ENCODE measurements at regions not wholly inside any gene's neighbourhood (a gene's known extent, or its start where the extent isn't known, plus 50 kb on each side); places are given as distances from the start of the nearest gene placed in this dataset.

DNA sequence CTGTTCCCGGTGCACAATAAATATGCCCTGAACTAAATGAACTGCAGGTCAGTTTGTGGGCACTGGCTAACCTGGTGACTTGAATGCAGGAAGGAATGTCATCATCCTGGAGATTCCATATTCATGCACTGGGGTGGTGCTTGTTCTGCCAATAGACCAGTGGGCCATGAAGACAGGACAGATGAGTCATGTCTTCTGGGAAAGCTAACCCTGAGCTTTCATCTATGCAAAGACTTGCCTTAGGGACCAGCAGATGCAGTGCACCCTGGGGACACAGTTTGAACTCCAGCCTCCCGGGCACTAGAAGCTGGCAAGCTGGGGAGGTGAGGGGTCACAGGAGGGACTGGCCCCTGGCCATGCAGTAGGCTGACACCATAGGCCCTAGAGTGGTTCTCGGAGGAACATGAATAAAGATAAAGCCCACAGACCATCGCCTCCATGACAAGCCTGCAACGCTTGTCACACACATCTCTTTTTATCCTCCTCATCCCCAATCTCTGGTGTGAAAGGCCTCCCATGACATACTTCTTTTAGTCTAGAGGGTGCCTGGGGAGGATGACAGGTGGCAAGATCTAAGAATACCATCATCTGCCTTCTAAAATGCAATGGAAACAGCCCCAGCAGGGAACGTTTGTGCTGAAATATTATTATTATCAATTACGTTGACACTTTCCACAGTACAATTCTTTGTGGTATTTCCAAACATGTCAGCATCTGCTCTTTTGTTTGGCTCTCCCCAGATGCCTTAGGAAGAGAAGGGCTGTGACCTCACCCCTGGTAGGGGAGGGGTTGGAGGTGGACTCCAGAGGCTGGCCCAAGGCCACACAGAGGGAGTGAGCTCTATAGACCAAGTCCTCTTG is 267.4 kb upstream of the RAB6C start:
- DNase-seq: no peak

- DNase-seq: no peak
Observed at GRCh38 chr2:129712676-129712985, 266.8 kb upstream of the RAB6C start.

- DNase-seq: no peak
Observed at GRCh38 chr2:129713337-129713736, 266.1 kb upstream of the RAB6C start.

DNA sequence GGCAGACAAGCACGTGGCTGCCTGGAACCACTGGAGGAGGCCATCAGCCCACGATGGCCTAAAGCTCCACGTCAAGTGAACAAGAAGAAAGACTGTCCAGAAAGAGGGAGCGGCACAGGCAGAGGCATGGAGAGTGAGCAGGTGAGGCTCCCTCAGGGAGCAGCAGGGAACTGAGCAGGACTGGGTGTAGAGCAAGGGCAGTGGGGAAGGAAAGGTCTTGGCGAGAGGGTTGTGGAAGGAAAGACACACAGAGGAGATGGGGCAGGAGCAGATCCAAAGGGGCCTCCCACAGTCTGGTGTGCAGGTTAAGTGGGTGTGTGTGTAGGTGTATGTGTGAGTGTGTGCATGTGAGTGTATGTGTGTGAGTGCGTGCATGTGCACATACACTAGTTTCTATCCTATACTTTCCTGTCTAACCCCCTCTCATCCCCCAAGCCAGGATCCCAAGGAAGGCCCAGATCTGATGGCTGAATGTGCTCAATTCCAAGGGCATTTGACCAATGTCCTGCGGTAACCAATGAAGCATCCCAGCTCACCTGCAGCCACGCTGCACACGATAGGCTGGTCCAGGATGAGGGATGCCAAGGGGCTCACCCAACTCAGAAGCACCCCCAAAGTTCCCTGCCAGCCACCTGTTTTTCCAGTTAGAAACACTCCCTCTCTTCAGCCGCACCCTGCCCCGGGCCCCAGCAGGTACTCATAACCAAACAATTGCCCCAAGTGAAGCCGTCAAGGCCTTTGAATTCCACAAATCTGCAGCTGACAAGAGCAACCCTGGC is 262.5 kb upstream of the RAB6C start:
- DNase-seq: no peak

GRCh38 chr2:129717560-129718130 is 261.8 kb upstream of the RAB6C start:
- DNase-seq: no peak

DNA sequence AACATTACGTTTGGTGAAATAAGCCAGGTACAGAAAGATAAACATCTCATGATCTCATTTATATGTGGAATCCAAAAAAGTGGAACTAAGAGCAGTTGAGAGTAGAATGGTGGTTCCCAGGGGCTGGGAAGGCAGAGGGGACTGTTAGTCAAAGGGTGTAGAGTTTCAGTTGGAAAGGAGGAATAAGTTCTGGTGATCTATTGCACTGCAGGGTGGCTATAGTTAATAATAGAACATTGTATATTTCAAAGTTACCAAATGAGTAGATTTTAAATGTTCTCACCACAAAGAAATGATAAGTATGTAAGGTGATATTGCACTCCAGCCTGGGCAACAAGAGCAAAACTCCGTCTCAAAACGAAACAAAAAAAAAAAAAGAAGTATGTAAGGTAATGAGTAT is 260.1 kb upstream of the RAB6C start:
- no peak for DNase-seq

DNA sequence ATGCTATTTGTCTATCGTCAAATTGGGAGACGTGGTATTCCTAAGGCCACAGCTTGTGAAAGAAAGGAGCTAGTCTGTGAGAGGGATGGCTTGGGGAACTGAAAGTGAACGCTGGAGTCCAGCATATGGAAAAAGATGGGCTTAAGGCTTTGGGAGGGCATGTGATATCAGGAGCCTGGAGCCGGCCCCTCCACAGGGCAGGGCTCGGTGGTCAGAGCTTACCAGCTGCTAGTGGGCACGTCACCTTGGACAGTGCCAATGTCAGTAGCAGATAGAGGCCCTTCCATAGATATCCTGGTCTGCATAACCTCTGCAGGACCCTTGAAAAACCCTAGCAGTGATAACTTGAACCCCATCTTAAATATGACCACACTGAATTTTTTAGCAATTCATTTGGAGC is 259.1 kb upstream of the RAB6C start:
- no peak for DNase-seq

GRCh38 chr2:129720761-129721160 is 258.7 kb upstream of the RAB6C start:
- no peak for DNase-seq

- DNase-seq: no peak
Observed at GRCh38 chr2:129721236-129721635, 258.2 kb upstream of the RAB6C start.

DNA sequence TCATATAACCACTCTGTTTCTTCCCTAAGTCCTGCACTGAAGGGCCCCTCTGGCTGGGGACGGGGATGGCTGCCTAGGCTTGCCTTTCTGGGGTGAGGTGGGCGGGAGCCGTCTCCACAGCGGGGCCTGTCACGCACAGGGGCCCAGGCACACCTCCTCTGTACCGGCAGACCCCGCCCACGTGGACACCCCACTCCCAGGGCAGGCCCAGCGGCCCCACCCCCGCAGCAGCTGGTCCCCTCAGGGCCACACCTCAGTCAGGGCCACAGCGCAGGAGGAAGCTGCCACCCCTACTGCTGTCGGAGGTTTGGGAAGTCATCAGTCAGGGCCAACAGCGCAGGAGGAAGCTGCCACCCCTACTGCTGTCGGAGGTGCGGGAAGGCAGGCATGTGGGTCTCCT is 257.6 kb upstream of the RAB6C start:
- no peak for DNase-seq

DNA sequence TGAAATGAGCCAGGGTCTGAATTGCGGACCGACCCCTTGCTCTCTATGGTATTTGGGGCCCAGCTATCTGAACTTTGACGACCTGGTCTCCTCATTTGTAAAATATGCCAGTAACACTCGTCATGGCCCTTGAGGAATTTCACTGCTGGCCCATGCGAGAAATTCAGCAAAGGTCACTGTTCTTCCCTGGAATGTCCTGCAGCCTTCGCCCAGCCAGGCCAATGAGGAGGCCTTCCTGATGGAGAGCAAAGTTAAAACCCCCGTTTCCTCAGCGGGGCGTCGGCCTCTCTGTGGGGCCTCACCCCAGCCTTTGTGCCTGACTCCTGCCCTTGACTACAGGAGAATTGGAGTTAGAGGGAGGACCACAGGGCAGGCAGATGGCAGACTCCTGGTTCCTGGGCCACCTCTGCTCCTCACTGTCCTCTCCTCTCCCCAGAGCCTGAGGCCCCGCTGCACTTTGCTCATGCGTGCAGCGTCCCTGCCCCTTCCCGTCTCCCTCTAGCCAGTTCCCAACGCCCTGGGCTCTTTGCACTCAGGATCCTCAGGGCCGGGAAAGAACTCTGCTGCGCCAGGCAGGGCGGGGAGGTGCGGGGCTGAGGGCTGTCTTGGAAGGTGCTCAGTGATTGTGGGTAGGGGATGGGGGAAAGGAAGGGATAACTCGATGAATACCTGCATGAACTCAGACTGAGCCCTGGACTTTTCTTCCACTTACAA is 257.0 kb upstream of the RAB6C start:
- DNase-seq: no peak

DNA sequence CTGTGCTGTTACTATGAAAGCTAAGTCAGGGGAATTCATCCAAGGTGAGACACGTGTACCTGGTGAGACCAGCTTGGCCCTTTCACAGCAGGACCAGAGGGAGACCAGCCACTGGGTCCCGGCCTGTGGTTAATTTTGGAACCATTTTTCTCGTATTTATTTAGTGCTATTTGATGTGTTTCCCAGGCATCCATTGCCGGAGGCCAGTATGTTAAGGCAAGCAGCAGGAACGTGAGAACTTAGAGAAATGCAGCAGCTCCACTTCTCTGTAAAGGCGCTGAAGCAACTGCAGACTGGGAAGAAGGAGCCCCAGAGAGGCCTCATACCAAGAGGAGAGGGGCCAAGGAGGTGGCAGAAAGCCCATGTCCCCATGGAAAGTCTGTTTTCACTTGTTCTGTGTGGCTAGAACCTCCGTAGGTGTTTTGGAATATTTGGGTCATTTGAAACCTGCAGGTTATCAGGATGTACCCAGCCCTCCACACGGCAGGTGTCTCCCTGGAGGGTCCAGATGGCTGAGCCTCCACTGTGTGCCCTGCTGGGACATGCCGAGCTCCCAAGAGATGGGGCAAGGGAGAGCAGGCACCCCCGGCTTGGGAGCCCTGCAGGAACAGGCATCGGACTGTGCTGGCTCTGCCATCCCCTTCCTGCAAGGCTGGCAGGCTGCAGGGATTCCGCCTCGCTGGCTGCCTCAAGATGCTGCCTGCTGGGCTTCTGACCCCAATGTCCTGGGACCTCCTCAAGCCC is 256.0 kb upstream of the RAB6C start:
- DNase-seq: no peak

- DNase-seq: no peak
Observed at GRCh38 chr2:129724021-129724757, 255.3 kb upstream of the RAB6C start.

DNA sequence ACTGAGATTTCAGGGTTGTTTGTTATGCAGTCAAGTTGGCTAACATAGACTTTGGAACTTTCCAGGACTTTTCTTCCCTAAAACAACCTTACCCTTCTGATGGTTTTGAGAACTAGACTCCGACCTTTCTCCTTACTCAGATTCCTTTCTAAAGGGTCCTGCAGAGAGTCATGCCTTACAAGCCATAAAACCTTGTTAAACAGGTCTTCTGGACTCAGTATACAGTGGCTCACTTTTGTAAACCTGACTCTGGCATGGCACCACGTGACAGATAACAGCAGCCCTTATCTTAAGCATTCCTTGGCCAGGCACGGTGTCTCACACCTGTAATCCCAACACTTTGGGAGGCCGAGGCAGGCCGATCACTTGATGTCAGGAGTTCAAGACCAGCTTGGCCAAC is 253.2 kb upstream of the RAB6C start:
- DNase-seq: no peak

GRCh38 chr2:129727286-129727685 is 252.2 kb upstream of the RAB6C start:
- DNase-seq: no peak

DNA sequence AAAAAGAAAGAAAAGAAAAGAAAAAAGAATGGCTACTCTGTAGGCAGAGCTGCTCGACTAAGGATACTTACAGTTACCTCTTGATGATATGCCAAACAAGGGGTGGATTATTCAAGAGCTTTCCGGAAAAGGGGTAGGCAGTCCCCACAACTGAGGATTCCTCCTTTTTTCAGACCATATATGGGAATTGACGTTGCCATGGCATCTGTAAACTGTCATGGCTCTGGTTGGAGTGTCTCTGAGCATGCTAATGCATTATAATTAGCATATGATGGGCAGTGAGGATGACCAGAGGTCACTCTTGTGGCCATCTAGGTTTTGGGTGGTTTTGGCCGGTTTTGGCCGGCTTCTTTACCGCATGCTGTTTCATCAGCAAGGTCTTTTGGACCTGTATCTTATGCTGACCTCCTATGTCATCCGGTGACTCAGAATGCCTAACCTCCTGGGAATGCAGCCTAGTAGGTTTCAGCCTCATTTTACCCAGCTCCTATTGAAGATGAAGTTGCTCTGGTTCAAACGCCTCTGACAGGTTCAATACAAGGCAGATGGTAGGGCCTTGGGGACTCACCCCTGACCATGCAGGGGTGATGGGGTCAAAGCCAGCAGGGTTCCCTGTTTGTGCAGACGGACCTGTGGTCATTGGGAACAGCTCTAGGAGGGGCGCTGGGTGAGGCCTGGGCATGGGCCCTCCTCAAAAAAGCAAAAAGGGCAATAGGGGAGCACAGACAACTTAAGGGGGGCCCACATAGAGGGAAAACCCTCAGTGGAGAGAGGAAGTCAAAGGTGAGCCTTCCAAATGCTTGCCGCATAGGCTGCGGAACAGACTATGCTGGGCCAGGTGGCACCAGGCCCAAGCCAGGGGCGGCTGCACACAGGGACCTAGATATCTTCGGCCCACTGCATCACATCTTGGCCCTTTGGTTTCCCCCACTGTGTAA is 251.2 kb upstream of the RAB6C start:
- no peak for DNase-seq

DNA sequence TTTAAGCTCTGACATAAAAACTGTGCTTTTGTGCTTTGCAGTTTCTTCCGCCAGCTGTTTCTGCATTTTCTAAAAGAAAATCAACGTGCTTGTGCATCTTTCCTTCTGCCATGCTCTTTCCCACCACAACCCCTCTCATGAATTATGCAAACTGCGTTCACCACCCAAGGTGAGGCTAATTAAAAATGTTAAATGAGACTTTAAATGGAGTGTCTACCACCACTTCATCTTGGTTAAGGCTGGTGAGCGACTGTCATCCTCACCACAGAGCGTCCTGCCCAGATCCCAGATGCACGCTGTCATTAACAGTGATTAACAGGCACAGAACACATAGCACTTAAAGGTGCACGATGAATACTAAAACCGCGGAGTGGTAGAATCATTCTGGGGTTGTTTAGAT is 250.5 kb upstream of the RAB6C start:
- DNase-seq: no peak

DNA sequence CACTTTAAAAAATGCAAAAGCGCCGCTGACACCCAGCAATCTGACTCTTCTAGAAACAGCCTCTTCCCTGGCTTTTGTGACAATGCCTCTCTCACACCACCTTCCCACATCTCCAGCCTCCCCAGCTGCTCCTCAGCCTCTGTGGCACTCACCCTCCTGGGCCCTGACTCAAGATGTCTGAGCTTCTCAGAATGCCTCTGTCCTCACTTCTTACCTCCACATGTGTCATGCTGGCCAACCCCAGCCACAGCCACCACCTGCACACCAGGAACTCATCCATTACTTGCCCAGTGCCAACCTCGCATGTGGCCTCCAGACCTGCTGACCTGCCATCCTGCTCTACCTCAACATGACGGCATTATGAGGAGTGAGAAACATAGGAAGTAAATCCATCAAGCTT is 249.8 kb upstream of the RAB6C start:
- no peak for DNase-seq

- DNase-seq: no peak
Observed at GRCh38 chr2:129730979-129731378, 248.5 kb upstream of the RAB6C start.

GRCh38 chr2:129731907-129732629 is 247.4 kb upstream of the RAB6C start:
- no peak for DNase-seq

Measured in T1000 (cell line).